Skeletal muscle tissue (tissue), 3 donors: ENCODE measurements at regions not wholly inside any gene's neighbourhood (a gene's known extent, or its start where the extent isn't known, plus 50 kb on each side); places are given as distances from the start of the nearest gene placed in this dataset.
A peak's percentile ranks its signal among the peaks of the same experiment; 100 is the strongest.
"Not testable (repeated sequence)": the region's sequence is repeated elsewhere in the genome, so short reads cannot be mapped to it uniquely, and the experiment has no call there.

Experiments used
- H3K27ac ChIP-seq: one replicate; pipeline ENCODE4 v1.7.0; 2013; ENCODE audit warnings: mild to moderate bottlenecking, low read depth, low read length, inconsistent platforms
- H3K27me3 ChIP-seq, 3 donors: one replicate each; pipeline ENCODE4 v1.7.0; 2013; ENCODE audit warnings: low read length in 3 of 3; ENCODE audit not compliant: control insufficient read depth in 3 of 3, insufficient read depth in 3 of 3
- H3K36me3 ChIP-seq, 3 donors: one replicate each; pipeline ENCODE4 v1.7.0; 2013; ENCODE audit warnings: low read length in 3 of 3; ENCODE audit not compliant: control insufficient read depth in 3 of 3, insufficient read depth in 3 of 3
- H3K4me1 ChIP-seq, 3 donors: one replicate each; pipeline ENCODE4 v1.7.0; 2013; ENCODE audit warnings: low read length in 3 of 3, mild to moderate bottlenecking in 3 of 3; ENCODE audit not compliant: control insufficient read depth in 3 of 3, insufficient read depth in 3 of 3
- H3K4me3 ChIP-seq, 3 donors: one replicate each; pipeline ENCODE4 v1.7.0; 2013; ENCODE audit warnings: low read length in 3 of 3
- H3K9ac ChIP-seq, 3 donors: one replicate each; pipeline ENCODE4 v1.7.0; 2013; ENCODE audit warnings: low read length in 3 of 3, mild to moderate bottlenecking in 3 of 3, moderate library complexity in 2 of 3, low read depth in 1 of 3
- H3K9me3 ChIP-seq, 3 donors: one replicate each; pipeline ENCODE4 v1.7.0; 2013; ENCODE audit warnings: low read length in 3 of 3; ENCODE audit not compliant: control insufficient read depth in 3 of 3
- donor health status: Osteomylitis.

DNA sequence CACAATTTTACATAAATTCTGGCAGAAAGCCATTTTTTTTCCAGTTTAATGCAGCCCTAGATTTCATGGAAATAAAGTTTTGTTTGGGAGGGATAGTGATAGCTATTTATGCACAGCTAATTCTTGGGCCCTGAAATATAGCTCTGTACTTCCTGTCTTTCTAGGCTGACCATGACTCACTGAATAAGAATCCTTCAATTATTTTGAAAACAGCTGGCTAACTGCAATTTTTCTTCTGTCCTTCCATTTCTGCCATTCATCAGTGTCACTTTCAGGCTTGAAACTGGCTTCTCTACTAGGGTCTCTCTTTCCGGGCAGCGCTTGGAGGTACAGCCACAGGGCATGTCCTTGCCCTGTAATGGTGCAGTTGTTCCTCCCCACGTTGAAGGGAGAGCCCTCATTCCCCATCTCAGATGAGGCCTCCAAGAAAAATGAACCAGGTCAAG lies 97.1 kb upstream of the TMEM178A start:
- H3K4me3 ChIP-seq, result no peak overlapping the region
- H3K36me3 ChIP-seq, result no peaks in the 10 kb centered on the region
- no peak overlapping the region for H3K9ac ChIP-seq
- H3K27ac ChIP-seq, result no peak overlapping the region
- peaks cover 17 to 32% (median 31%) of the 10 kb centered on the region in 3 donors for H3K4me1 ChIP-seq
- H3K9me3 ChIP-seq, result peaks cover 0 to 4% (median 1%) of the 10 kb centered on the region in 3 donors
- H3K27me3 ChIP-seq, result no peaks in the 10 kb centered on the region

DNA sequence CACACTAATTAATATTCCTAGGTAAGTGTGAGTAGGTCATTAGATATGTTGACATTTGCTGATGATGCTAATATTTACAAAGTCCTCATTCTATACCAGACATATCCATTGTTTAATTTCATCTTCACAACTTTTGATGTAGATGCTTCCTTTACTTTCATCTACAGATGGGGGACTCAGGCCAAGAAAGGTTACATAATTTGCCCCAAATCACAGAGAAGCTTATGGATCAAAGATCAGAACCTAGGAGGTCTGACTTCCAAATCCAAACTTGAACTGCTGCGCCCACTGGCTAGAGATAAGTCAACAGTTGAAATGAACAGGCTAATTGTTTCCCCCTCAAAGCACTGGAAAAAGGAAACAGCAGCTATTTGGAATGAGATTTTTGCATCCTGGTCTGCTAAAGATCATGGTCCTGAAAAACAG lies 95.6 kb upstream of the TMEM178A start:
- H3K4me3 ChIP-seq, result no peak overlapping the region
- H3K27me3 ChIP-seq, result no peaks in the 10 kb centered on the region
- no peaks in the 10 kb centered on the region for H3K36me3 ChIP-seq
- H3K9ac ChIP-seq, result no peak overlapping the region
- no peaks in the 10 kb centered on the region for H3K9me3 ChIP-seq
- no peak overlapping the region for H3K27ac ChIP-seq
- peaks cover 17 to 32% (median 31%) of the 10 kb centered on the region in 3 donors for H3K4me1 ChIP-seq

DNA sequence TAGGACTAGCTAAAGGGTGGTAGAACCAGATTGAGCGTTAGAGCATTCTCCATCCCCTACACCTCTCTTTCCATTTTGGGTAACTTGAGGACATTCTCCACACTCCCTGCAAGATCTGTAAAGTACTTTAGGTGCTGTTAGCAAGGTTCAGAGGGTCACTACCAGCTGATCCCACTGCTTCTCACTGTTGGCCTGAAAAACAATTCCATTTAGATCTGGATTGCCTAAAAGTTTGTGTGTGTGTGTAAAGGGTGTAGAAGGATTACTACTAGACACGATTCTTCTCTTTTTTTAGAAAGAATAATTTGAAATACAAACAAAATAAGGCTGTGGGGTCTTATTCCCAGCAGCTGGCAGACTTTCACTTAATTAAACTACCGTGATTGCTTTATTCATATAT lies 95.1 kb upstream of the TMEM178A start:
- H3K36me3 ChIP-seq, result no peaks in the 10 kb centered on the region
- no peaks in the 10 kb centered on the region for H3K9me3 ChIP-seq
- peak overlapping the region in 1 of 3 donors; percentile 40 for H3K9ac ChIP-seq
- peaks cover 17 to 32% (median 31%) of the 10 kb centered on the region in 3 donors for H3K4me1 ChIP-seq
- H3K27ac ChIP-seq, result no peak overlapping the region
- H3K27me3 ChIP-seq, result no peaks in the 10 kb centered on the region
- no peak overlapping the region for H3K4me3 ChIP-seq

DNA sequence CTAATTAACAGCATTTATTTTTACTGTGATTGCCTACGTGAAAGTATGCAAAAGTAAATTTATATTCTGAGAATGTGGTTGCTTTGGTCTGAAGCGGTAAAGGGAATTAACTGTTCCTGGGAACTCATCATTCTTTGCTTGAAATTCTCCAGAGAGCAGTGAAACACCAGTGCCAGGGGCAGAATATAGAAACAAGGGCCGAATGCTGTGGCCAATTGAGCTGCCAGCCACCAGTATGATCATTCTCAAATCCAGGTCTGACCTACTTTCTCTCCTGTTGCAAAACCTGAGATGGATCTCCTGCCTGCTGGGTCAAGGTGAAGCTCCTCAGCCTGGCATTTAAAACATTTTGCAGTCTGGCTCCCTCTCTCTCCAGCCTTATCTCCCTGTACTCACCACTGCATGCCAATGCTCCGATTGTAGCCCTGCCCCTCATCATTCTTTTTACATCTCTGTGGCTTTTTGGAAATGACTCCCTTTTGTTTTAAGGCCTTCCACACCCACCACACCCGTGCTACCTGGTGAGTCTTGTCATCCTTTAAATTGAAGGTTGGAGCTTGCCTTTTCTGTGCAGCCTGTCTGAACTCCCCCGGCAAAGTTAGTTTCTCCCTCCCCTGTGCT lies 94.5 kb upstream of the TMEM178A start:
- H3K4me3 ChIP-seq, result peak overlapping the region; percentile 8 to 47 (median 27)
- no peaks in the 10 kb centered on the region for H3K9me3 ChIP-seq
- H3K27me3 ChIP-seq, result no peaks in the 10 kb centered on the region
- peak overlapping the region in 2 of 3 donors; percentile 5 to 40 for H3K9ac ChIP-seq
- H3K4me1 ChIP-seq, result peaks cover 17 to 32% (median 31%) of the 10 kb centered on the region in 3 donors
- peak overlapping the region; percentile 16 for H3K27ac ChIP-seq
- H3K36me3 ChIP-seq, result no peaks in the 10 kb centered on the region

DNA sequence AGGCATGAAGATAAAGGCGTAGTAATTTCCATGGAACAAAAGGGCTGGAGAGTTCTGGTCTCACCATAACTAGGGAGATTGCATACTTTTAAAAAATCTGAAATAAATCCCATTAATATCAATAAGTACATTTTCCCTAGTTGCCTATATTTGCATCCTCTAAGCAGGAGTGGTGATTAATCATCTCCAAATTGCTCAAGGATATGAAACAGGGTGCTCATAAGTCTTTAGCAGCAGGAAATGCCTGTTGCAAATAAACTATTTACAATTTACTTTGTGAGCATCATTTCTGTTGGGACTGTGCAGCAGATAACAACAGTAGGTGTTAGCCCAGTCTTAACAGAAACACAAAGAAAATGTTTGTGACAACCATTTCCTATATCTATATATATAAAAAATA lies 92.4 kb upstream of the TMEM178A start:
- H3K9me3 ChIP-seq, result no peaks in the 10 kb centered on the region
- H3K9ac ChIP-seq, result no peak overlapping the region
- H3K4me3 ChIP-seq, result no peak overlapping the region
- no peaks in the 10 kb centered on the region for H3K36me3 ChIP-seq
- no peaks in the 10 kb centered on the region for H3K27me3 ChIP-seq
- H3K27ac ChIP-seq, result no peak overlapping the region
- H3K4me1 ChIP-seq, result peaks cover 17 to 25% (median 22%) of the 10 kb centered on the region in 3 donors

DNA sequence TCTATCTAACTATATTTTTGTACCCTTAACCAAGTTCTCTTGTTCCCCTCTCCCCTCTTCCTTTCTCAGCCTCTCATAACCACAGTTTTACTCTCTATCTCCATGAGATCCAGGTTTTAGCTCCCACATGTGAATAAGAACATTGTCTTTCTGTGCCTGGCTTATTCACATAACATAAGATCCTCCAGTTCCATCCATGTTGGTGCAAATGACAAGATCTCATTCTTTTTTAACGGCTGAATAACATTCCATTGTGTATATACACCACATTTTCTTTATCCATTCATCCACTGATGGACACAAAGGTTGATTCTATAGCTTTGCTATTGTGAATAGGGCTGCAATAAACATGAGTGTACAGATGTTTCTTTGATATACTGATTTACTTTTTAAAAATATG lies 83.9 kb upstream of the TMEM178A start:
- Histone ChIP-seq H3K4me1 (peaks cover 0 to 3% (median 0%) of the 10 kb centered on the region in 3 donors), H3K27ac (no peak overlapping the region), H3K27me3 (no peaks in the 10 kb centered on the region), H3K36me3 (no peaks in the 10 kb centered on the region), H3K9me3 (no peaks in the 10 kb centered on the region), H3K4me3 (no peak overlapping the region), H3K9ac (no peak overlapping the region)

DNA sequence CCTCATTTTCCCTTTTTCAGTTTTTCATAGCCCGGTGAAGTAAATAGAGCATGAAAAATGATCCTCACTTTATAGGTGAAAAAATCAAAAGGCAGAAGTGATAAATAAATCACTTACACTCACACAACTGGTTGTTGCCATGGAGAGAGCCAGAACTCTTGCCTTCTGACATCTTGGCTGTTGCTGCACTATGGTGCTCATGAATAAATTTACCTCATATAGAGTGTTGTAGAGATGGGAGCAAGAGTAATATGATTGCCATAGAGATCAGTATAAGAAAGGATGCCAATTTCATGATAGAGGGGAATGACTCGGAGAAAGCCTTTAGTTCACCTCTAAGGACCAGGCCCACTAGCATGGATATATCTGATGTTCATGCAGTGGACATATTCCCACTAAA lies 82.5 kb upstream of the TMEM178A start:
- Histone ChIP-seq H3K9ac (no peak overlapping the region), H3K9me3 (no peaks in the 10 kb centered on the region), H3K36me3 (no peaks in the 10 kb centered on the region), H3K4me1 (peaks cover 0 to 3% (median 0%) of the 10 kb centered on the region in 3 donors), H3K27me3 (no peaks in the 10 kb centered on the region), H3K27ac (no peak overlapping the region), H3K4me3 (no peak overlapping the region)

DNA sequence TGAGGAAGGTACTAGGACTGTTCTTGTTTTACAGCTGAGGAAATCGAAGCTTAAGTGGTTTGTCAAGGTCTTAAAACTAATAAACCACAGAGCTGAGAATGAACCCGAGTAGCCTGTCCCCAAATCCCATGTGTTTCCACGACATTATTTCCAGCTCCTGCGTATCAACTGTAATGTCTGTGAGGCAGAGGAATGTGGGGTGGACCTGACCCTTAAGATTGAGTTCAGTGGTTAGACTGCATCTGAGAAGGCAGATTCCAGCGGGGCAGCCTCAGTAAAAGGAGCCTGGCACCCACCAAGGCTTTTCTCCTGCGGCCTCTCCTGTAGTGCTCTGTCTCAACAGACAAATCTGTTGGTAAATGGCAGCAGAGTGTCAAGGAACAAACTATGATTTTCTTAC lies 81.9 kb upstream of the TMEM178A start:
- no peak overlapping the region for H3K27ac ChIP-seq
- no peak overlapping the region for H3K4me3 ChIP-seq
- no peaks in the 10 kb centered on the region for H3K36me3 ChIP-seq
- no peaks in the 10 kb centered on the region for H3K27me3 ChIP-seq
- H3K9me3 ChIP-seq, result no peaks in the 10 kb centered on the region
- peaks cover 0 to 3% (median 0%) of the 10 kb centered on the region in 3 donors for H3K4me1 ChIP-seq
- no peak overlapping the region for H3K9ac ChIP-seq

DNA sequence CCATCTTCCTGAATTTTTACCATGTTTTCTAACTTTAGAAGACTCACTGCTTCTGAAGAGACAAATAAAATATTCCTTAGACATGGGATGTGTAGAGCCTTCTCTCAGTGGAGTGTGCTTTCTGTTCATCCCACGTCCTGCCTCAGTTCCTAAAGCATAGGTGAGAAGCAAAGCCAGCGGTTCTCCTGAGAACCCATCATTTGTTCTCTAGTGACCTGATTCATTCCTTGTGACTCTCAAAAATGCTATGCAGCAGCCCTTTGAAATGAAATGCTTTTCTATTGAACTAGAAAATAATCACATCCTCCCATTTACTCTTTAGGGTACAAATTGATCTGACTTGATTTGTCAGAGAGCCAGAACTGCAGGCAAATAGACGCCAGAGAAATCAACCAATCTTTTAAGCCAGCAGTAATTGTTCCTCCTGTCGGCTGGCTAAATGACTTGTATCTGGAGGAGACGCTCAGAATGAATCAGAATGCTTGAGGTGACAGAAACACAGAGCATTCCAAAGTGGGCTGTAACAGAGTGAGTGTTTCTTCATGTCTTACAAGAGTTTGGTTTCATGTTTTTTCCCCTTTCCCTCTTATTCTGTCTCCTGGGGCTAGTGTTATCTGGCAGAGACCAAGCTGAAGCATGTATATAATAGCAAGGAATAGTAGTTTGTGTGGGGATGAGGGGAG lies 81.3 kb upstream of the TMEM178A start:
- Histone ChIP-seq H3K9ac (no peak overlapping the region), H3K36me3 (no peaks in the 10 kb centered on the region), H3K27me3 (no peaks in the 10 kb centered on the region), H3K4me3 (no peak overlapping the region), H3K27ac (no peak overlapping the region), H3K4me1 (peaks cover 0 to 3% (median 0%) of the 10 kb centered on the region in 3 donors), H3K9me3 (no peaks in the 10 kb centered on the region)

DNA sequence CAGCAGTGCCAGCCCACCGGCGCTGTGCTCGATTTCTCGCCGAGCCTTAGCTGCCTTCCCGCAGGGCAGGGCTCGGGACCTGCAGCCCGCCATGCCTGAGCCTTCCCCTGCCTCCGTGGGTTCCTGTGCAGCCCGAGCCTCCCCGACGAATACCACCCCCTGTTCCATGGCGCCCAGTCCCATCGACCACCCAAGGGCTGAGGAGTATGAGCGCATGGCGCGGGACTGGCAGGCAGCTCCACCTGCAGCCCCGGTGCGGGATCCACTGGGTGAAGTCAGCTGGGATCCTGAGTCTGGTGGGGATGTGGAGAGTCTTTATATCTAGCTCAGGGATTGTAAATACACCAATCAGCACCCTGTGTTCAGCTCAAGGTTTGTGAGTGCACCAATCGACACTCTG lies 80.2 kb upstream of the TMEM178A start:
- H3K36me3 ChIP-seq, H3K9ac ChIP-seq, H3K27ac ChIP-seq, H3K4me3 ChIP-seq, H3K27me3 ChIP-seq, H3K4me1 ChIP-seq, H3K9me3 ChIP-seq: not testable (repeated sequence)
